Astrocyte of the spinal cord (primary cell): ENCODE measurements at regions not wholly inside any gene's neighbourhood (a gene's known extent, or its start where the extent isn't known, plus 50 kb on each side); places are given as distances from the start of the nearest gene placed in this dataset.
A peak's percentile ranks its signal among the peaks of the same experiment; 100 is the strongest.

ENCODE experiments used
- DNase-seq: peaks from one replicate; pipeline ENCODE4 v3.0.0; 2011; ENCODE audit warnings: low read depth, low spot score
- H3K4me3 ChIP-seq: 2 replicates; pipeline ENCODE4 v1.5.1; 2011; ENCODE audit warnings: low read depth, mild to moderate bottlenecking, low read length, moderate library complexity
- CTCF ChIP-seq: IDR thresholded peaks from 2 replicates; pipeline ENCODE4 v1.5.1; 2012; ENCODE audit warnings: low read depth, mild to moderate bottlenecking, low read length, inconsistent platforms
- in situ Hi-C: cut with HindIII; loops from 2 replicates; pipeline ENCODE4 v1.10.0; 2017; ENCODE audit warnings: low sequenced_read_pairs

GRCh38 chr10:29788113-29788512 lies 153.3 kb upstream of the SVIL start:
- H3K4me3 ChIP-seq = no peak overlapping the region
- in situ Hi-C loops = no loop called here
- TF ChIP-seq CTCF = no peak
- no peak for DNase-seq

- no peak overlapping the region for H3K4me3 ChIP-seq
- no peak for TF ChIP-seq CTCF
- in situ Hi-C loops = no loop called here
- no peak for DNase-seq
These were observed 150.9 kb upstream of the SVIL start for GRCh38 chr10:29785701-29786100.

- TF ChIP-seq CTCF = no peak
- in situ Hi-C loops = no loop called here
- peak; percentile 99 for DNase-seq
- H3K4me3 ChIP-seq = no peak overlapping the region
These were observed 149.5 kb upstream of the SVIL start for GRCh38 chr10:29784175-29784773.

- H3K4me3 ChIP-seq = no peak overlapping the region
- no peak for DNase-seq
- in situ Hi-C loops = no loop called here
- no peak for TF ChIP-seq CTCF
These were observed 148.6 kb upstream of the SVIL start for GRCh38 chr10:29783201-29783947.

- H3K4me3 ChIP-seq = no peak overlapping the region
- in situ Hi-C loops = no loop called here
- no peak for TF ChIP-seq CTCF
- DNase-seq = no peak
These were observed 145.9 kb upstream of the SVIL start for GRCh38 chr10:29780639-29781038.

- H3K4me3 ChIP-seq = no peak overlapping the region
- in situ Hi-C loops = no loop called here
These were observed 145.3 kb upstream of the SVIL start for GRCh38 chr10:29780096-29780495.

More at GRCh38 chr10:29780096-29780495, 145.3 kb upstream of the SVIL start:
- no peak for TF ChIP-seq CTCF
- peak; percentile 27 for DNase-seq
